ENCODE measurements at regions not wholly inside any gene's neighbourhood (a gene's known extent, or its start where the extent isn't known, plus 50 kb on each side); places are given as distances from the start of the nearest gene placed in this dataset.

- H2AK5ac ChIP-seq (ENCODE audit: low read depth, low read length) = no peak overlapping the region
- no peak overlapping the region for H3K56ac ChIP-seq (replicated peaks; ENCODE audit: insufficient read length, low read depth, low read length)
- no peak overlapping the region for H4K5ac ChIP-seq (ENCODE audit: insufficient read length, low read depth, low read length)
- H3K27ac ChIP-seq (ENCODE audit: low read depth, low read length) = no peak overlapping the region
- no peak overlapping the region for H4K91ac ChIP-seq (replicated peaks; ENCODE audit: insufficient read length, low read length)
- no peak overlapping the region for H2BK120ac ChIP-seq (replicated peaks; ENCODE audit: low read depth, low read length)
- H3K79me1 ChIP-seq (ENCODE audit: low read depth, low read length) = no peaks in the 10 kb centered on the region
- H3K9me3 ChIP-seq (ENCODE audit: insufficient read depth in 2 of 2, low read depth in 1 of 2, low read length in 1 of 2) = peaks cover 5 to 17% of the 10 kb centered on the region in 2 experiments; a peak in 2 of 4 replicates
- H3K18ac ChIP-seq (ENCODE audit: extremely low read depth, low read length) = no peak overlapping the region
- no peak overlapping the region for H4K8ac ChIP-seq (ENCODE audit: extremely low read depth, insufficient read depth, low read length)
- H3K27me3 ChIP-seq (replicated peaks in 1 of 4; ENCODE audit: control insufficient read depth in 3 of 4, extremely low read depth in 1 of 4, insufficient read depth in 3 of 4, low read length in 3 of 4) = no peaks in the 10 kb centered on the region
- H3K23me2 ChIP-seq (ENCODE audit: low read depth, low read length) = no peaks in the 10 kb centered on the region; the same call in 1 of the 2 replicates
- no peak overlapping the region for H3K9ac ChIP-seq (replicated peaks in 1 of 4; ENCODE audit: extremely low read depth in 1 of 4, low read depth in 3 of 4, low read length in 3 of 4)
- no peak overlapping the region for H3K4me3 ChIP-seq (ENCODE audit: extremely low read depth in 1 of 4, insufficient read depth in 2 of 4, low read depth in 3 of 4, low read length in 4 of 4)
- ChIA-PET CTCF (ENCODE audit: partially characterized antibody) (interaction anchor here (0.6 to 0.9 kb wide), 4 partner anchors 23 to 147 kb away, joined by 3 read pairs; no protein-coding TSS in a partner anchor), POLR2A (ENCODE audit: partially characterized antibody) (no interaction called here)
- H3K14ac ChIP-seq (ENCODE audit: insufficient read length) = no peak overlapping the region
- H2BK12ac ChIP-seq (ENCODE audit: low read depth, low read length) = no peak overlapping the region
- H2BK15ac ChIP-seq (ENCODE audit: low read length) = no peak overlapping the region
- no peak for FAIRE-seq
- no peak for DNase-seq (ENCODE audit: low read depth in 1 of 2, low spot score in 2 of 2)
- no peak overlapping the region for H2AFZ ChIP-seq (ENCODE audit: low read length)
- no peaks in the 10 kb centered on the region for H3K4me1 ChIP-seq (replicated peaks in 1 of 4; ENCODE audit: control insufficient read depth in 3 of 4, insufficient read depth in 4 of 4, low read length in 3 of 4)
- H3K4ac ChIP-seq (replicated peaks; ENCODE audit: insufficient read length, low read depth, low read length) = no peak overlapping the region
- H3K23ac ChIP-seq (ENCODE audit: insufficient read length) = no peak overlapping the region
- no peaks in the 10 kb centered on the region; a peak in 1 of 8 replicates for H3K36me3 ChIP-seq (ENCODE audit: control insufficient read depth in 2 of 4, insufficient read depth in 4 of 4, low read length in 3 of 4)
- no peak for TF ChIP-seq ZNF274 (IDR thresholded peaks at IDR 0.05; ENCODE audit: borderline replicate concordance, extremely low read depth, low read length)
- no peak for TF ChIP-seq EP300 (IDR thresholded peaks at IDR 0.05; ENCODE audit: borderline replicate concordance in 1 of 2, low read depth in 2 of 2, low read length in 2 of 2)
- TF ChIP-seq ASH2L (IDR thresholded peaks at IDR 0.05; ENCODE audit: low read length) = no peak
- TF ChIP-seq CHD2 (IDR thresholded peaks at IDR 0.05; ENCODE audit: low read length) = no peak
- no peak for TF ChIP-seq SRF (IDR thresholded peaks at IDR 0.05; ENCODE audit: low read depth, low read length)
- TF ChIP-seq SIRT6 (IDR thresholded peaks at IDR 0.05; ENCODE audit: low read length) = no peak
- TF ChIP-seq POU5F1 (IDR thresholded peaks at IDR 0.05; ENCODE audit: low read depth, low read length) = no peak
- TF ChIP-seq MAX (IDR thresholded peaks at IDR 0.05) = no peak
- TF ChIP-seq POLR2AphosphoS5 (IDR thresholded peaks at IDR 0.05; ENCODE audit: low read depth, low read length) = no peak
- no peak for TF ChIP-seq BACH1 (IDR thresholded peaks at IDR 0.05; ENCODE audit: low read length)
- no peak for TF ChIP-seq RXRA (IDR thresholded peaks at IDR 0.05; ENCODE audit: insufficient read depth, low read depth, low read length)
- no peak overlapping the region; the same call in 1 of the 2 replicates for H2BK5ac ChIP-seq (ENCODE audit: low read depth, low read length)
- no peak overlapping the region for H3K4me2 ChIP-seq (ENCODE audit: insufficient read depth in 1 of 2, low read depth in 2 of 2, low read length in 2 of 2)
- no peak overlapping the region for H2BK20ac ChIP-seq (ENCODE audit: low read length)
- H3K79me2 ChIP-seq (ENCODE audit: control insufficient read depth in 1 of 2, insufficient read depth in 2 of 2, low read length in 2 of 2) = no peaks in the 10 kb centered on the region
- 82% methylated on average over 11 of the region's 11 CpGs; no CpG with 5 or more reads in 1 of the 2 experiments for WGBS, 2 experiments (ENCODE audit: extremely low coverage in 1 of 2, insufficient coverage in 1 of 2, insufficient read length in 1 of 2, insufficient replicate concordance in 2 of 2, low coverage in 1 of 2, low lambda C conversion rate in 2 of 2, missing lambda C conversion rate in 1 of 2)
- H4K20me1 ChIP-seq (replicated peaks in 1 of 2; ENCODE audit: control insufficient read depth in 1 of 2, insufficient read depth in 2 of 2, low read length in 2 of 2) = no peaks in the 10 kb centered on the region
Observed at GRCh38 chr19:29436591-29437103, 89.1 kb upstream of the VSTM2B start.
